Ascending aorta (tissue), 2 donors: ENCODE measurements at regions not wholly inside any gene's neighbourhood (a gene's known extent, or its start where the extent isn't known, plus 50 kb on each side); places are given as distances from the start of the nearest gene placed in this dataset.

Experiments
- DNase-seq, 2 donors: peaks; one replicate each; pipeline ENCODE4 v3.0.0-alpha.2; 2019; ENCODE audit warnings: low spot score in 2 of 2
- H3K27ac ChIP-seq, 2 donors: fragments of 200-600 bp; sonication (generic); one replicate each; pipeline ENCODE4 v1.5.1; 2016 to 2017; ENCODE audit warnings: mild to moderate bottlenecking in 1 of 2
- H3K27me3 ChIP-seq: fragments of 200-600 bp; sonication (generic); one replicate; pipeline ENCODE4 v1.5.1; 2017
- H3K36me3 ChIP-seq, 2 donors: fragments of 200-600 bp; sonication (generic); one replicate each; pipeline ENCODE4 v1.5.1; 2016
- H3K4me1 ChIP-seq, 2 donors: fragments of 200-600 bp; sonication (generic); one replicate each; pipeline ENCODE4 v1.5.1; 2016 to 2017; ENCODE audit warnings: mild to moderate bottlenecking in 1 of 2
- H3K4me3 ChIP-seq, 2 donors: fragments of 200-600 bp; sonication (generic); one replicate each; pipeline ENCODE4 v1.5.1; 2016 to 2017; ENCODE audit warnings: mild to moderate bottlenecking in 1 of 2
- H3K9me3 ChIP-seq, 2 donors: fragments of 200-600 bp; sonication (generic); one replicate each; pipeline ENCODE4 v1.5.1; 2016
- intact Hi-C: fragments of 100-400 bp; cut with DNase I; formaldehyde crosslinking; loops from one replicate; pipeline ENCODE4 v1.15.1; 2023
- TF ChIP-seq, protein P1 (sequence below), 3 experiments: fragments of 200-600 bp in 2 of 3; fragments of 450-650 bp in 1 of 3; sonication (generic) in 2 of 3; IDR thresholded peaks; one replicate each; pipeline ENCODE4 v1.5.1; 2016 to 2019; ENCODE audit warnings: antibody characterized with exemption in 3 of 3, mild to moderate bottlenecking in 1 of 3, moderate library complexity in 1 of 3

DNA sequence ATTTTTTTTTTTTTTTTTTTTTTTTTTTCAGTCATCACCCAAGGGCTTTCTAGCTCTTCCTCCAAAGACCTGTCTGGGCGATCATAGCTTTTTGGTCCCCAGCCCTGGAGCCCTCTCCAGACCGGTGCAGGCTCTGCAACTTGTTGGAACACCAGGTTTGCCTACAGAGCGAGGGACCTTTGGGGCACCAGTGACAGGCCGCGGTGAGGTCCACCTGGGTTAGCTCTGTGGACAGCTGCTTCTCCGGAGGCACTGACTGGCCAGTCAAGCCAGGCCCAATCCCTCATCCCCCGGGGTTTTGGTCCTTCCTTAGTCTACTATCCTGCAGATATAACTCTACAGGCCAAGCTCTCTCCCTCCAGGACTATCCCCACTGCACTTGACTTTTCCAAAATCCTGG is 86.8 kb upstream of the SMNDC1 start:
- Histone ChIP-seq H3K4me3 (no peak overlapping the region), H3K36me3 (no peaks in the 10 kb centered on the region), H3K4me1 (no peaks in the 10 kb centered on the region), H3K27me3 (no peaks in the 10 kb centered on the region), H3K27ac (no peak overlapping the region), H3K9me3 (no peaks in the 10 kb centered on the region)
- TF ChIP-seq, protein P1, sequence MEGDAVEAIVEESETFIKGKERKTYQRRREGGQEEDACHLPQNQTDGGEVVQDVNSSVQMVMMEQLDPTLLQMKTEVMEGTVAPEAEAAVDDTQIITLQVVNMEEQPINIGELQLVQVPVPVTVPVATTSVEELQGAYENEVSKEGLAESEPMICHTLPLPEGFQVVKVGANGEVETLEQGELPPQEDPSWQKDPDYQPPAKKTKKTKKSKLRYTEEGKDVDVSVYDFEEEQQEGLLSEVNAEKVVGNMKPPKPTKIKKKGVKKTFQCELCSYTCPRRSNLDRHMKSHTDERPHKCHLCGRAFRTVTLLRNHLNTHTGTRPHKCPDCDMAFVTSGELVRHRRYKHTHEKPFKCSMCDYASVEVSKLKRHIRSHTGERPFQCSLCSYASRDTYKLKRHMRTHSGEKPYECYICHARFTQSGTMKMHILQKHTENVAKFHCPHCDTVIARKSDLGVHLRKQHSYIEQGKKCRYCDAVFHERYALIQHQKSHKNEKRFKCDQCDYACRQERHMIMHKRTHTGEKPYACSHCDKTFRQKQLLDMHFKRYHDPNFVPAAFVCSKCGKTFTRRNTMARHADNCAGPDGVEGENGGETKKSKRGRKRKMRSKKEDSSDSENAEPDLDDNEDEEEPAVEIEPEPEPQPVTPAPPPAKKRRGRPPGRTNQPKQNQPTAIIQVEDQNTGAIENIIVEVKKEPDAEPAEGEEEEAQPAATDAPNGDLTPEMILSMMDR (IDR thresholded peaks at IDR 0.05), result no peak
- DNase-seq, result no peak
- intact Hi-C loops, result no loop called here

DNA sequence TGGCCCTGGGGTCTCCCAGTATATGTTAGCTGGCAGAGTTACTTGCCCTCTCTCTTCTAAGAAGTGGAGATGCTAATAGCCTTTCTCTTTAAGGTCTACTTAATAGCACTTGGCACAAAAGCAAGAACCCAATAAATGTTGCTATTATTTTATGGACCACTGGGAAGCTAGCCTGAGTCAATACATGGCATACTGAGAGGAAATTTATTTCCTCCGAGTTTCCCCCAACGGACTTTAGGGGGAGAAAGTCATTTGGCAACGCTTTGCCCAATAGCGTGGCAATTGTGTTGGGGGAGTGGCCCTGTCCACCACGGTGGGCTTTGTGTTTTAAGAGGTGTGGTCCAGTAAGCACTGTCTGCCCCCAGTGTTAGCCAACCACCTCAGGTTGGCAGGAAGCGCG is 87.4 kb upstream of the SMNDC1 start:
- intact Hi-C loops, result no loop called here

DNA sequence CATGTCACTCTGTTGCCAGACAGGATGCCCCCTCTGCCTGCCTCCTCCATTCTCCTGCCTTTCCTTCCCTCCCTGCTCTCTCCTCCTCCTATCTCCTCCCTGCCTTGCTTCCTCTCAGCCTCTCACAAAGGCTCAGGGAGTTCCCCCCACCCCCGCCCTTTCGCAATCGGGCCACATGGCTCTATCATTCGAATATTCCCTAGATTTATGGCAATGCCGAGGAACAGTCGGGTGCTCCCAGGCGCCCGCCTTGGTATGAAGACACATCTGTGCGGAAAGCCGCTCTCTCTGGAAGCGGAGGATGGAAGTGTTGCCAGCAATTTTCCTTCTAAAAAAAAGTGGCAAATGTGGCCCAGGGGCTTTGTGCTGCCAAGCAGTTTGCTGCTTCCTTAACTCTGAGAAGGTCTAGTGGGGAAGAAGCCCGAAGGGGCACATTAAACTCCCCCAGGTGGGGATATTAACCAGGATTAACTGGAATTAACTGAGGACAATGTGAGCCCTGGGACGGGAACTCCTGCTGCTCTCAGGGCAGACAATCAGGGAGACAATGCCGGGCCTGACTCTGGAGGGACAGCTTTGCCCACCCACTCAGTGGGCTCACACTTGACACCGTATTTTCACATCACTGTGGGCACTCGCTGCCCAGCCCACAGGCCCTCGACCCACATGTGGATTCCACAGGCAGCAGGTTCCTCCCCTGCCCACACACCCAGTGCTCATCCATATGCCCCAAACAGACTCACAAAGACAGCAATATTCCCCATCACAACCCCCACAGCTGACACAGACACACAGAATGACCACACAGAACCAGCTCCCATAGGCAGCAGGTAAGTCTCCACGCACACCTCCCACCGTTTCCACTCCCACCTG is 88.4 kb upstream of the SMNDC1 start:
- no peaks in the 10 kb centered on the region for H3K36me3 ChIP-seq
- H3K9me3 ChIP-seq, result no peaks in the 10 kb centered on the region
- no peak overlapping the region for H3K27ac ChIP-seq
- no peaks in the 10 kb centered on the region for H3K4me1 ChIP-seq
- no peak for DNase-seq
- TF ChIP-seq, protein P1 (IDR thresholded peaks at IDR 0.05), result no peak
- no peaks in the 10 kb centered on the region for H3K27me3 ChIP-seq
- H3K4me3 ChIP-seq, result no peak overlapping the region
- intact Hi-C loops, result no loop called here

More for the DNA sequence above, 87.4 kb upstream of the SMNDC1 start:
- Histone ChIP-seq H3K4me3 (no peak overlapping the region), H3K27me3 (no peaks in the 10 kb centered on the region), H3K4me1 (no peaks in the 10 kb centered on the region), H3K9me3 (no peaks in the 10 kb centered on the region), H3K27ac (no peak overlapping the region), H3K36me3 (no peaks in the 10 kb centered on the region)
- DNase-seq, result no peak
- TF ChIP-seq, protein P1 (IDR thresholded peaks at IDR 0.05), result no peak

DNA sequence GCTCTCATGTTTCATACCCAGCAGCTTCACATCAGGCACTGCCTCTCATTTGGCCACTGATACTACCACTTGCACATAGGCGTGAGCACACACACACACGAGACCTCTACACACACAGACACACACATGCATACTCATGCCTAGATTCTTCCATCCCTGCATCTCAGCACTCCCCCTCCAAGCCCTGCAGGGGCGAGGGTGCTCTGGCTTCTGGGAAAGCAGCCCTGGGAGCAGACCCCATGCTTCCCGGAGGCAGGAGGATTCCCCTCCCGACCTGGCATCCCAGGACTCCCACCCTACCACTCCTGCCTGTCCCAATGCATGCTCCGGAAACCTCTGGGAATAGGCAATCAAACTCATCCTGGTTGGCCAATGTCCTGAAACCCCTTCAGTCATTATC is 89.1 kb upstream of the SMNDC1 start:
- no peaks in the 10 kb centered on the region for H3K27me3 ChIP-seq
- TF ChIP-seq, protein P1 (IDR thresholded peaks at IDR 0.05), result no peak
- no peaks in the 10 kb centered on the region for H3K4me1 ChIP-seq
- intact Hi-C loops, result no loop called here
- H3K4me3 ChIP-seq, result no peak overlapping the region
- no peak overlapping the region for H3K27ac ChIP-seq
- H3K36me3 ChIP-seq, result no peaks in the 10 kb centered on the region
- H3K9me3 ChIP-seq, result no peaks in the 10 kb centered on the region
- no peak for DNase-seq

DNA sequence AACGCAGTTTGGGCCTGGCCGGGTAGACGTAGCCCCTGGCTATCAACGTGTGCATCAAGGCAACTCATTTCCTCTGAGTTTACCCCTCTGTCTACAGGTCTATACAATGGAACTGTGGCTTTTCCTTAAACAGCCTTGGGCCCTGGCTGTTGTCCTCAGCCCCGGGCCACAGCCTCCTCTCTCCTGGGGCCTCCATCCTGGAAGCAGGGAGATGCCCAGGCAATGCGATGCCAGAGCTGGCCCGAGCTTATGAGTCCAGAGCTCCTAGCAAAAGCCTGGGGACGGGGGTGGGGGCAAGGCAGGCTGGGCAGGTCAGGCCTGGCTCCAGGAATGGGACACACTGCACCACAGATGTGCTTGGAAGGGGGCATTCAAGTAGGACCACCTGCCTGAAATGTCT is 89.6 kb upstream of the SMNDC1 start:
- no peaks in the 10 kb centered on the region for H3K27me3 ChIP-seq
- intact Hi-C loops, result no loop called here
- no peak for DNase-seq

More for the DNA sequence above, 89.6 kb upstream of the SMNDC1 start:
- Histone ChIP-seq H3K9me3 (no peaks in the 10 kb centered on the region), H3K4me3 (no peak overlapping the region), H3K27ac (no peak overlapping the region), H3K36me3 (no peaks in the 10 kb centered on the region), H3K4me1 (no peaks in the 10 kb centered on the region)
- TF ChIP-seq, protein P1 (IDR thresholded peaks at IDR 0.05), result no peak
